ENCODE measurements at regions not wholly inside any gene's neighbourhood (a gene's known extent, or its start where the extent isn't known, plus 50 kb on each side); places are given as distances from the start of the nearest gene placed in this dataset.

- Mint-ChIP-seq H3K27ac (no peak overlapping the region), H3K27me3 (peaks cover 5% of the 10 kb centered on the region), H3K9me3 (ENCODE audit: low read depth) (peaks cover 6% of the 10 kb centered on the region), H3K4me3 (ENCODE audit: low read depth) (no peak overlapping the region), H3K4me1 (ENCODE audit: low read depth) (no peaks in the 10 kb centered on the region), H3K36me3 (ENCODE audit: insufficient read depth) (no peaks in the 10 kb centered on the region)
- TF ChIP-seq CTCF (IDR thresholded peaks at IDR 0.05; ENCODE audit: unreplicated experiment) = no peak
- no peak for DNase-seq (ENCODE audit: low spot score, unreplicated experiment)
Measured at GRCh38 chr20:52251136-52251700, 59.6 kb upstream of the ZFP64 start.

GRCh38 chr20:52247548-52247947 is 56.0 kb upstream of the ZFP64 start:
- no peaks in the 10 kb centered on the region for H3K4me1 Mint-ChIP-seq (ENCODE audit: low read depth)
- H3K36me3 Mint-ChIP-seq (ENCODE audit: insufficient read depth) = no peaks in the 10 kb centered on the region
- no peaks in the 10 kb centered on the region for H3K27me3 Mint-ChIP-seq
- TF ChIP-seq CTCF (IDR thresholded peaks at IDR 0.05; ENCODE audit: unreplicated experiment) = no peak
- H3K27ac Mint-ChIP-seq = no peak overlapping the region
- H3K9me3 Mint-ChIP-seq (ENCODE audit: low read depth) = no peaks in the 10 kb centered on the region
- H3K4me3 Mint-ChIP-seq (ENCODE audit: low read depth) = no peak overlapping the region
- DNase-seq (ENCODE audit: low spot score, unreplicated experiment) = no peak

GRCh38 chr20:52246366-52246765 is 54.8 kb upstream of the ZFP64 start:
- Mint-ChIP-seq H3K36me3 (ENCODE audit: insufficient read depth) (no peaks in the 10 kb centered on the region), H3K27ac (no peak overlapping the region), H3K4me1 (ENCODE audit: low read depth) (no peaks in the 10 kb centered on the region), H3K27me3 (no peaks in the 10 kb centered on the region), H3K9me3 (ENCODE audit: low read depth) (no peaks in the 10 kb centered on the region), H3K4me3 (ENCODE audit: low read depth) (no peak overlapping the region)
- no peak for DNase-seq (ENCODE audit: low spot score, unreplicated experiment)
- no peak for TF ChIP-seq CTCF (IDR thresholded peaks at IDR 0.05; ENCODE audit: unreplicated experiment)

- DNase-seq (ENCODE audit: low spot score, unreplicated experiment) = no peak
- no peaks in the 10 kb centered on the region for H3K9me3 Mint-ChIP-seq (ENCODE audit: low read depth)
- no peaks in the 10 kb centered on the region for H3K27me3 Mint-ChIP-seq
- no peak for TF ChIP-seq CTCF (IDR thresholded peaks at IDR 0.05; ENCODE audit: unreplicated experiment)
- H3K36me3 Mint-ChIP-seq (ENCODE audit: insufficient read depth) = no peaks in the 10 kb centered on the region
- H3K4me3 Mint-ChIP-seq (ENCODE audit: low read depth) = no peak overlapping the region
- H3K27ac Mint-ChIP-seq = no peak overlapping the region
- no peaks in the 10 kb centered on the region for H3K4me1 Mint-ChIP-seq (ENCODE audit: low read depth)
Measured at GRCh38 chr20:52244702-52245101, 53.1 kb upstream of the ZFP64 start.

- Mint-ChIP-seq H3K4me3 (ENCODE audit: low read depth) (no peak overlapping the region), H3K9me3 (ENCODE audit: low read depth) (no peaks in the 10 kb centered on the region), H3K27me3 (no peaks in the 10 kb centered on the region), H3K36me3 (ENCODE audit: insufficient read depth) (no peaks in the 10 kb centered on the region), H3K27ac (no peak overlapping the region), H3K4me1 (ENCODE audit: low read depth) (no peaks in the 10 kb centered on the region)
- no peak for DNase-seq (ENCODE audit: low spot score, unreplicated experiment)
- peak; percentile 82 for TF ChIP-seq CTCF (IDR thresholded peaks at IDR 0.05; ENCODE audit: unreplicated experiment)
Measured at GRCh38 chr20:52242237-52243230, 51.0 kb upstream of the ZFP64 start.
